Ovary (tissue), 3 donors: ENCODE measurements at regions not wholly inside any gene's neighbourhood (a gene's known extent, or its start where the extent isn't known, plus 50 kb on each side); places are given as distances from the start of the nearest gene placed in this dataset.

Experiments
- EP300 ChIP-seq: sonication (generic); formaldehyde crosslinking; IDR thresholded peaks from one replicate; pipeline ENCODE4 v1.6.1; 2017; ENCODE audit warnings: antibody characterized with exemption
- POLR2A ChIP-seq: fragments of 450-650 bp; IDR thresholded peaks from one replicate; pipeline ENCODE4 v1.6.1; 2017; ENCODE audit warnings: antibody characterized with exemption, mild to moderate bottlenecking, moderate library complexity
- TF ChIP-seq, protein P1 (sequence below), 3 donors: fragments of 450-650 bp in 2 of 3; fragments of 200-600 bp in 1 of 3; IDR thresholded peaks; one replicate each; pipeline versions ENCODE4 v1.5.1 to v1.8.0; 2016 to 2022; ENCODE audit warnings: antibody characterized with exemption in 3 of 3, mild to moderate bottlenecking in 1 of 3
- donor health status: DM: no; HTN: no; CAD: no.

DNA sequence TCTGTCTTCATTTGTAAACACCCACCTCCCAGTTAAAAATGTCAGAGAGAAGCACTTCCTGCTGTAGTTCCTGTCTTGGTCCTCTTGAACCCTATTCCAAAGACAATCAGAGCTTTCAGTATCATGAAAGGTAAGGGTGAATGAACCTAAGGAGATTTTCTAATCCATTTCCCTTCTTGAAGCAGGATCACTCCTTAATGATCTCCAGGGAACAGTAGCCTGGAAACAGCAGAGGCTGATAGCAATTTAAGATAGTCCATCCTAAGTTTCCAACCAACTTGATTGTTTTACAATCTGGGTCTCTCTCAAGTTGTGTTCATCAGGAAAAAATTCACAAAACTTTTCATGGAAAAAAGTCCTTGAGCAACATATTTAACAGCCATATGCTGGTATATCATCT lies 273.6 kb downstream of the NEBL start:
- TF ChIP-seq, protein P1, sequence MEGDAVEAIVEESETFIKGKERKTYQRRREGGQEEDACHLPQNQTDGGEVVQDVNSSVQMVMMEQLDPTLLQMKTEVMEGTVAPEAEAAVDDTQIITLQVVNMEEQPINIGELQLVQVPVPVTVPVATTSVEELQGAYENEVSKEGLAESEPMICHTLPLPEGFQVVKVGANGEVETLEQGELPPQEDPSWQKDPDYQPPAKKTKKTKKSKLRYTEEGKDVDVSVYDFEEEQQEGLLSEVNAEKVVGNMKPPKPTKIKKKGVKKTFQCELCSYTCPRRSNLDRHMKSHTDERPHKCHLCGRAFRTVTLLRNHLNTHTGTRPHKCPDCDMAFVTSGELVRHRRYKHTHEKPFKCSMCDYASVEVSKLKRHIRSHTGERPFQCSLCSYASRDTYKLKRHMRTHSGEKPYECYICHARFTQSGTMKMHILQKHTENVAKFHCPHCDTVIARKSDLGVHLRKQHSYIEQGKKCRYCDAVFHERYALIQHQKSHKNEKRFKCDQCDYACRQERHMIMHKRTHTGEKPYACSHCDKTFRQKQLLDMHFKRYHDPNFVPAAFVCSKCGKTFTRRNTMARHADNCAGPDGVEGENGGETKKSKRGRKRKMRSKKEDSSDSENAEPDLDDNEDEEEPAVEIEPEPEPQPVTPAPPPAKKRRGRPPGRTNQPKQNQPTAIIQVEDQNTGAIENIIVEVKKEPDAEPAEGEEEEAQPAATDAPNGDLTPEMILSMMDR (IDR thresholded peaks at IDR 0.05) = no peak
- TF ChIP-seq EP300 (no peak), POLR2A (no peak)
